Stomach (tissue), 4 donors: ENCODE measurements at regions not wholly inside any gene's neighbourhood (a gene's known extent, or its start where the extent isn't known, plus 50 kb on each side); places are given as distances from the start of the nearest gene placed in this dataset.

Experiments used
- EP300 ChIP-seq: sonication (generic); formaldehyde crosslinking; IDR thresholded peaks from one replicate; pipeline ENCODE4 v1.6.1; 2017; ENCODE audit warnings: antibody characterized with exemption
- POLR2AphosphoS5 ChIP-seq, 3 donors: sonication (generic); formaldehyde crosslinking; IDR thresholded peaks; one replicate each; pipeline ENCODE4 v1.6.1; 2016; ENCODE audit warnings: antibody characterized with exemption in 3 of 3
- TF ChIP-seq, protein P1 (sequence below), 7 experiments: fragments of 450-650 bp in 4 of 7; fragments of 200-600 bp in 3 of 7; sonication (generic) in 3 of 7; IDR thresholded peaks; one replicate each; pipeline ENCODE4 v1.5.1; 2016 to 2019; ENCODE audit warnings: antibody characterized with exemption in 7 of 7, control low read depth in 2 of 7, mild to moderate bottlenecking in 1 of 7

DNA sequence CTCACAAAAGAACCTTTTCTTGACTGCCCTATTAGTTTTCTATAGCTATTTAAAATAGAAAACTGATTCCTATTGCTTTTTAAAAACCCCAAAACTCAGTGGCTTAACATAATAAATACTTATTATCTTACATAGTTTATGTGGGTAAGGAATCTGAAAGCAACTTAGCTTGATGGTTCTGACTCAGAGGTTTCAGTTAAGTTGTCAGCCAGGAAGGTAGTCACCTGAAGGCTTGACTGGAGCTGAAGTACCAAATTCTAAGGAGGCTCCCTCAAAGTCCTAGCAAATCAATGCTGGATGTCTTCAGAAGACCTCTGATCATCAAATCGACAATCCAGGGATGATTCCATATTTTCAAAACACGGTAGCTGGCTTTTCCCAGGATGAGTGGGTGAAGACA is 546.6 kb upstream of the CDH2 start:
- TF ChIP-seq POLR2AphosphoS5 (IDR thresholded peaks at IDR 0.05) (no peak), EP300 (no peak)
- TF ChIP-seq, protein P1, sequence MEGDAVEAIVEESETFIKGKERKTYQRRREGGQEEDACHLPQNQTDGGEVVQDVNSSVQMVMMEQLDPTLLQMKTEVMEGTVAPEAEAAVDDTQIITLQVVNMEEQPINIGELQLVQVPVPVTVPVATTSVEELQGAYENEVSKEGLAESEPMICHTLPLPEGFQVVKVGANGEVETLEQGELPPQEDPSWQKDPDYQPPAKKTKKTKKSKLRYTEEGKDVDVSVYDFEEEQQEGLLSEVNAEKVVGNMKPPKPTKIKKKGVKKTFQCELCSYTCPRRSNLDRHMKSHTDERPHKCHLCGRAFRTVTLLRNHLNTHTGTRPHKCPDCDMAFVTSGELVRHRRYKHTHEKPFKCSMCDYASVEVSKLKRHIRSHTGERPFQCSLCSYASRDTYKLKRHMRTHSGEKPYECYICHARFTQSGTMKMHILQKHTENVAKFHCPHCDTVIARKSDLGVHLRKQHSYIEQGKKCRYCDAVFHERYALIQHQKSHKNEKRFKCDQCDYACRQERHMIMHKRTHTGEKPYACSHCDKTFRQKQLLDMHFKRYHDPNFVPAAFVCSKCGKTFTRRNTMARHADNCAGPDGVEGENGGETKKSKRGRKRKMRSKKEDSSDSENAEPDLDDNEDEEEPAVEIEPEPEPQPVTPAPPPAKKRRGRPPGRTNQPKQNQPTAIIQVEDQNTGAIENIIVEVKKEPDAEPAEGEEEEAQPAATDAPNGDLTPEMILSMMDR (IDR thresholded peaks at IDR 0.05) = no peak
